Fibroblast of lung (primary cell): ENCODE measurements at regions not wholly inside any gene's neighbourhood (a gene's known extent, or its start where the extent isn't known, plus 50 kb on each side); places are given as distances from the start of the nearest gene placed in this dataset.
"Not testable (repeated sequence)": the region's sequence is repeated elsewhere in the genome, so short reads cannot be mapped to it uniquely, and the experiment has no call there.

Experiments used
- EZH2 ChIP-seq: IDR thresholded peaks from 2 replicates; pipeline ENCODE4 v1.5.1; 2012; ENCODE audit warnings: low read length, control low read depth, mild to moderate bottlenecking; ENCODE audit errors: missing control alignments
- TF ChIP-seq, protein P1 (sequence below), 2 donors: IDR thresholded peaks in 1 of 2; conservative IDR thresholded peaks in 1 of 2; 1 replicate in 1 of 2; 2 replicates in 1 of 2; pipeline ENCODE4 v1.5.1; 2011 to 2012; ENCODE audit warnings: low read length in 2 of 2, control low read depth in 1 of 2, inconsistent platforms in 1 of 2, low read depth in 1 of 2, mild to moderate bottlenecking in 1 of 2

- not testable (repeated sequence) for TF ChIP-seq EZH2
- TF ChIP-seq, protein P1, sequence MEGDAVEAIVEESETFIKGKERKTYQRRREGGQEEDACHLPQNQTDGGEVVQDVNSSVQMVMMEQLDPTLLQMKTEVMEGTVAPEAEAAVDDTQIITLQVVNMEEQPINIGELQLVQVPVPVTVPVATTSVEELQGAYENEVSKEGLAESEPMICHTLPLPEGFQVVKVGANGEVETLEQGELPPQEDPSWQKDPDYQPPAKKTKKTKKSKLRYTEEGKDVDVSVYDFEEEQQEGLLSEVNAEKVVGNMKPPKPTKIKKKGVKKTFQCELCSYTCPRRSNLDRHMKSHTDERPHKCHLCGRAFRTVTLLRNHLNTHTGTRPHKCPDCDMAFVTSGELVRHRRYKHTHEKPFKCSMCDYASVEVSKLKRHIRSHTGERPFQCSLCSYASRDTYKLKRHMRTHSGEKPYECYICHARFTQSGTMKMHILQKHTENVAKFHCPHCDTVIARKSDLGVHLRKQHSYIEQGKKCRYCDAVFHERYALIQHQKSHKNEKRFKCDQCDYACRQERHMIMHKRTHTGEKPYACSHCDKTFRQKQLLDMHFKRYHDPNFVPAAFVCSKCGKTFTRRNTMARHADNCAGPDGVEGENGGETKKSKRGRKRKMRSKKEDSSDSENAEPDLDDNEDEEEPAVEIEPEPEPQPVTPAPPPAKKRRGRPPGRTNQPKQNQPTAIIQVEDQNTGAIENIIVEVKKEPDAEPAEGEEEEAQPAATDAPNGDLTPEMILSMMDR (conservative IDR thresholded peaks at IDR 0.05 in 1 of 2, IDR thresholded peaks at IDR 0.05 in 1 of 2; ENCODE audit: low read depth in 1 of 2, low read length in 2 of 2): not testable (repeated sequence)
Observed at GRCh38 chr2:89095060-89095459, 403.6 kb downstream of the RPIA start.
